HEK293 (cell line): ENCODE measurements at regions not wholly inside any gene's neighbourhood (a gene's known extent, or its start where the extent isn't known, plus 50 kb on each side); places are given as distances from the start of the nearest gene placed in this dataset.

ENCODE experiments used
- CTCF ChIA-PET: fragments of 350-600 bp; formaldehyde crosslinking; extraction: SDS; loops from one replicate; lab custom pipeline; 2021; ENCODE audit warnings: antibody characterized with exemption; lab: Yijun Ruan, JAX
- POLR2A ChIA-PET: fragments of 300-600 bp; formaldehyde crosslinking; extraction: SDS; loops from one replicate; lab custom pipeline; 2020; ENCODE audit warnings: antibody characterized with exemption, inconsistent platforms; lab: Yijun Ruan, JAX
- H3K27ac ChIP-seq: fragments of 200-500 bp; sonication (Bioruptor generic); 2 replicates; pipeline ENCODE4 v1.5.1; 2014; ENCODE audit warnings: low read depth, low read length, control low read depth, inconsistent platforms; ENCODE audit errors: extremely low read depth
- H3K36me3 ChIP-seq, 2 experiments: fragments of 200-500 bp in 1 of 2; sonication (Bioruptor generic) in 1 of 2; 1 replicate in 1 of 2; 2 replicates in 1 of 2; pipeline ENCODE4 v1.5.1; 2014 to 2017; ENCODE audit warnings: inconsistent platforms in 2 of 2, low read length in 2 of 2; ENCODE audit not compliant: control insufficient read depth in 2 of 2, insufficient read depth in 1 of 2
- H3K4me1 ChIP-seq: fragments of 200-500 bp; sonication (Bioruptor generic); 2 replicates; pipeline ENCODE4 v1.5.1; 2014; ENCODE audit warnings: mild to moderate bottlenecking, low read length, inconsistent platforms; ENCODE audit not compliant: control insufficient read depth, insufficient read depth
- H3K4me3 ChIP-seq: 2 replicates; pipeline ENCODE4 v1.5.1; 2011; ENCODE audit warnings: low read depth, mild to moderate bottlenecking, control low read depth, low read length, moderate library complexity
- H3K9me3 ChIP-seq: fragments of 200-500 bp; sonication (Bioruptor generic); 2 replicates; pipeline ENCODE4 v1.5.1; 2014; ENCODE audit warnings: low read depth, low read length, inconsistent platforms; ENCODE audit not compliant: control insufficient read depth, insufficient read depth
- EGR2 ChIP-seq: fragments of 450-650 bp; formaldehyde crosslinking; IDR thresholded peaks from 2 replicates; pipeline ENCODE4 v1.5.1; 2016; ENCODE audit warnings: low read depth, missing biosample characterization, missing genetic modification characterization
- FEZF1 ChIP-seq: fragments of 450-650 bp; formaldehyde crosslinking; IDR thresholded peaks from 2 replicates; pipeline ENCODE4 v1.5.1; 2016; ENCODE audit warnings: missing biosample characterization, missing genetic modification characterization
- GLI2 ChIP-seq: fragments of 450-650 bp; formaldehyde crosslinking; IDR thresholded peaks from 2 replicates; pipeline ENCODE4; 2017; ENCODE audit warnings: missing biosample characterization, missing genetic modification characterization, low read depth, borderline replicate concordance
- HOXA7 ChIP-seq: sonication (generic); formaldehyde crosslinking; IDR thresholded peaks from 2 replicates; pipeline ENCODE4 v1.8.1; 2022; ENCODE audit warnings: missing genetic modification reagents, borderline replicate concordance
- KLF1 ChIP-seq: fragments of 450-650 bp; formaldehyde crosslinking; IDR thresholded peaks from 2 replicates; pipeline ENCODE4 v1.5.1; 2016; ENCODE audit warnings: missing biosample characterization, missing genetic modification characterization
- MEIS1 ChIP-seq: sonication (generic); formaldehyde crosslinking; IDR thresholded peaks from 2 replicates; pipeline ENCODE4 v1.8.1; 2022; ENCODE audit warnings: missing genetic modification reagents, mild to moderate bottlenecking, borderline replicate concordance
- PRDM10 ChIP-seq: fragments of 450-650 bp; formaldehyde crosslinking; IDR thresholded peaks from 2 replicates; pipeline ENCODE4 v1.5.1; 2016; ENCODE audit warnings: missing biosample characterization, missing genetic modification characterization
- SCRT1 ChIP-seq: fragments of 450-650 bp; formaldehyde crosslinking; IDR thresholded peaks from 2 replicates; pipeline ENCODE4 v1.5.1; 2016; ENCODE audit warnings: missing biosample characterization, missing genetic modification characterization, borderline replicate concordance
- TRIM28 ChIP-seq: IDR thresholded peaks from 2 replicates; pipeline ENCODE4 v1.6.1; 2011; ENCODE audit warnings: low read length, control low read depth, borderline replicate concordance
- ZBTB17 ChIP-seq: fragments of 450-650 bp; formaldehyde crosslinking; IDR thresholded peaks from 2 replicates; pipeline ENCODE4 v1.5.1; 2016; ENCODE audit warnings: missing biosample characterization, missing genetic modification characterization
- ZBTB26 ChIP-seq: fragments of 450-650 bp; formaldehyde crosslinking; optimal IDR thresholded peaks from 2 replicates; pipeline ENCODE3; 2016; ENCODE audit warnings: missing biosample characterization, mild to moderate bottlenecking, missing genetic modification characterization
- ZFP69B ChIP-seq: fragments of 450-650 bp; formaldehyde crosslinking; IDR thresholded peaks from 2 replicates; pipeline ENCODE4 v1.5.1; 2016; ENCODE audit warnings: missing biosample characterization, missing genetic modification characterization
- ZIC2 ChIP-seq: fragments of 450-650 bp; formaldehyde crosslinking; IDR thresholded peaks from 2 replicates; pipeline ENCODE4 v1.5.1; 2016; ENCODE audit warnings: missing biosample characterization, missing genetic modification characterization
- ZNF311 ChIP-seq: fragments of 450-650 bp; formaldehyde crosslinking; IDR thresholded peaks from 2 replicates; pipeline ENCODE4 v1.5.1; 2017; ENCODE audit warnings: missing biosample characterization, missing genetic modification characterization, borderline replicate concordance
- ZNF324 ChIP-seq: fragments of 450-650 bp; formaldehyde crosslinking; IDR thresholded peaks from 2 replicates; pipeline ENCODE4 v1.5.1; 2016; ENCODE audit warnings: missing biosample characterization, missing genetic modification characterization
- ZNF366 ChIP-seq: fragments of 450-650 bp; formaldehyde crosslinking; conservative IDR thresholded peaks from 2 replicates; pipeline ENCODE4 v1.5.1; 2016; ENCODE audit warnings: missing biosample characterization, missing genetic modification characterization
- ZNF404 ChIP-seq: fragments of 450-650 bp; formaldehyde crosslinking; IDR thresholded peaks from 2 replicates; pipeline ENCODE4 v1.5.1; 2017; ENCODE audit warnings: missing biosample characterization, missing genetic modification characterization
- ZNF513 ChIP-seq: fragments of 450-650 bp; IDR thresholded peaks from 2 replicates; pipeline ENCODE4 v1.5.1; 2018; ENCODE audit warnings: missing biosample characterization, missing genetic modification characterization
- ZNF555 ChIP-seq: fragments of 450-650 bp; formaldehyde crosslinking; conservative IDR thresholded peaks from 2 replicates; pipeline ENCODE4 v1.5.1; 2017; ENCODE audit warnings: missing biosample characterization, mild to moderate bottlenecking, missing genetic modification characterization, inconsistent platforms
- ZNF560 ChIP-seq: fragments of 450-650 bp; formaldehyde crosslinking; IDR thresholded peaks from 2 replicates; pipeline ENCODE4 v1.5.1; 2017; ENCODE audit warnings: missing biosample characterization, missing genetic modification characterization, borderline replicate concordance

DNA sequence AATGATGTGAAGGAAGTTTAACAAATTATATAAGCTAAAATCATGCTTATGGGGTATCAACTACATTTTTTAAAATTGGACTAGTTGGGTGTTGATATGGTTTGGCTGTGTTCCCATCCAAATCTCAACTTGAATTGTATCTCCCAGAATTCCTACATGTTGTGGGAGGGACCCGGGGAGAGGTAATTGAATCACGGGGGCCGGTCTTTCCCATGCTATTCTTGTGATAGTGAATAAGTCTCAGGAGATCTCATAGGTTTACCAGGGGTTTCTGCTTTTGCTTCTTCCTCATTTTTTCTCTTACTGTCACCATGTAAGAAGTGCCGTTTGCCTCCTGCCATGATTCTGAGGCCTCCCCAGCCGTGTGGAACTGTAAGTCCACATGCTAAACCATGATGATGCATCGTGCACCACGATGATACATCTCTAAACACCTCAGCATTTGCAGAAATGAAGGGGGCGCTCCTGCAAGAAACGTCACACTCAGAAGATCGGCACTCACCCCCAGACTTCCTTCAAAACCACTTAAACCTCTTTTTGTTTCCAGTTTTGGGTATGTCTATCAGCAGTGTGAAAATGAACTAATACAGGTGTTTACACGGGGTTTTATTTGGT lies 340.0 kb downstream of the SHANK2 start (continued):
- TF ChIP-seq ZBTB26 (tag by site-specific recombination) = no peak
- TF ChIP-seq, all 188 proteins: peak for 0

DNA sequence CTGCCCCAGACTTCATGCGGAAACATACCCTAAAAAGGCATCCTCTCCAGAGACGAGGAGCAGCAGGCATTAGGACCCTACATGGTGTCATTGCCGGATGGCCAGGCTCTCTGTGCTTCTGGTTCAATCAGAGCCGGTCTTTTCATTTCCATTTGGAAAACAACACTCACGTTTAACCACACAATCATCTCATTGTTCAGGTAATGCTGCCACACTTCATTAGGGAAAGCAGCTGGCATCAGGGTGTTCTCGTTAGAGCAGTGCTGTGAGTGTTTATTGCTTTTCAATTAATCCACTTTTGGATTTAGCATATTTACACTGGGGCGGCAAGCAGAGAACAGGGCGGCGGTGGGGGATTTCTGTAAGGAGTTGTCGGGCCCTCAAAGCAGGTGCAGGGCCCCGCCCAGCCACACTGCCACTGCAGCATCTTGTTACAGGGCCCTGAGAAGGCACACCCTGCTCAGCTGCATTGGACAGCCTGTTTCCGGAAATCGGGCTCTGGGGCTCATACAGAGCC lies 338.6 kb downstream of the SHANK2 start:
- TF ChIP-seq KLF1 (tag by site-specific recombination) (peak; percentile 64), GLI2 (tag by site-specific recombination) (no peak)
- H3K9me3 ChIP-seq = no peaks in the 10 kb centered on the region
- H3K4me3 ChIP-seq = no peak overlapping the region
- no peak overlapping the region for H3K27ac ChIP-seq
- H3K36me3 ChIP-seq = no peaks in the 10 kb centered on the region
- ChIA-PET CTCF (interaction anchor here (0.7 kb wide), 1 partner anchor 951 kb away, joined by 3 read pairs; no protein-coding TSS in a partner anchor), POLR2A (no interaction called here)
- H3K4me1 ChIP-seq = no peaks in the 10 kb centered on the region

DNA sequence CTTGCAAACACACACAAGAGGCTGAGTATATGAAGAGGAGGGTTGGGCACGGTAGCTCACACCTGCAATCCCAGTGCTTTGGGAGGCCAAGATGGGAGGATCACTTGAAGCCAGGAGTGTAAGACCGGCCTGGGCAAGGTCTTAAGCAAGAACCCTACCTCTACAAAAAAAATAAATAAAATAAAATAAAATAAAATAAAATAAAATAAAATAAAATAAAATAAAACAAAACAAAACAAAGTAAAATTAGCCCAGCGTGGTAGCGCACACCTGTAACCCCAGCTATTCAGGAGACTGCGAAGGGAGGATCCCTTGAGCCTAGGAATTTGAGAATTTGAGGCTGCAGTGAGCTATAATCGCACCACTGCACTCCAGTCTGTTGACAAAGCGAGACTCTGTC lies 337.9 kb downstream of the SHANK2 start:
- Histone ChIP-seq H3K4me1 (no peaks in the 10 kb centered on the region), H3K4me3 (no peak overlapping the region), H3K27ac (no peak overlapping the region), H3K36me3 (no peaks in the 10 kb centered on the region), H3K9me3 (no peaks in the 10 kb centered on the region)
- no peak for TF ChIP-seq ZBTB17 (tag by site-specific recombination)
- TF ChIP-seq PRDM10 = no peak
- TF ChIP-seq ZNF311 = no peak
- TF ChIP-seq TRIM28 = no peak
- TF ChIP-seq ZNF560 (tag by site-specific recombination) = no peak
- TF ChIP-seq ZFP69B (tag by site-specific recombination) = no peak
- no peak for TF ChIP-seq HOXA7 (CRISPR knock-in tag)
- no peak for TF ChIP-seq SCRT1 (tag by site-specific recombination)
- ChIA-PET POLR2A (no interaction called here), CTCF (interaction anchor here (0.6 kb wide), 1 partner anchor 162 kb away, joined by 3 read pairs; no protein-coding TSS in a partner anchor)

DNA sequence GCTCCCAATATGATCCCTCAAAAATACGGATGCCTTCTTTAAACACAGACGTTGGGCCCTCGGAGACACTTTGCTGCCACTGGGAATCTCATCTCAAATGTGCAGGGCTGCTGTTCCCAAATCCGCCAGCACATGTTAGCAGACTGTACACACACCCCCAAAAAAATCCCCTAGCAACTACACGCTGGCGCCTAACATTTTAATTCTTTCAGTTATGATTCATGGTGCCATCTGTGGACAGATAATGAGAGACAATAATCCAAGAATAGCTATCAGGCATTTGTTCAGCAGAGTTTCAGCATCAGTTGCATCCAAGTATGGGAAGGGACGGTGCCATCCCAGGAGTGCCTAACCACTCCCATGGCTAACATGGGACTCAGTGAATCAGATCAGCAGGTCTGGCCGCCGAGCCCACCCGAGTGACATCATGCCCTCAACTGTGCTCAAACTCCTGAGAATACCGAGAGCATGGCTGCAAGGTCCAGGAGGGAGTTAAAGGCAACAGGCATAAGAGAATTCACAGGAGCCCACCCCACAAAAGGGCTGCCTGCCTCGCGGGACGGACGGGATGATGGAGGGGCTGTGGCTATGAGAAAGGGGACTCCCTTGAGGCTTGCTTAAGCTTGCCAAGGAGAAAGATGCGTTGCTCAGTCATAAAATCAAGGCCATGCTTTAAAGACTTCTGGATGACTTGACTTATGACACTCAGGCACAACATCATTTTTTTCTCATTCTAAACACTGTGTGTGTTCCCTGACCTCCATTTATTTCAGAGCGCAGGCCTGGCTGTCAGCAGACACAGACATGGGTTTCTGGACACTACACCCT lies 337.0 kb downstream of the SHANK2 start:
- Histone ChIP-seq H3K36me3 (no peaks in the 10 kb centered on the region), H3K27ac (no peak overlapping the region), H3K4me3 (no peak overlapping the region), H3K4me1 (no peaks in the 10 kb centered on the region), H3K9me3 (no peaks in the 10 kb centered on the region)
- ChIA-PET POLR2A (no interaction called here), CTCF (interaction anchor here (1.3 kb wide), 1 partner anchor 164 kb away, joined by 4 read pairs; no protein-coding TSS in a partner anchor)
- TF ChIP-seq ZNF404 (tag by site-specific recombination) = no peak
- no peak for TF ChIP-seq ZNF366 (tag by site-specific recombination)
- no peak for TF ChIP-seq ZNF513 (tag by site-specific recombination)
- no peak for TF ChIP-seq KLF1 (tag by site-specific recombination)
- no peak for TF ChIP-seq ZIC2
- no peak for TF ChIP-seq ZNF555 (tag by site-specific recombination)
- TF ChIP-seq EGR2 (tag by site-specific recombination) = no peak
- TF ChIP-seq ZNF324 (tag by site-specific recombination) = no peak
- TF ChIP-seq MEIS1 (CRISPR knock-in tag) = no peak
- no peak for TF ChIP-seq FEZF1 (tag by site-specific recombination)
